ENCODE measurements at regions not wholly inside any gene's neighbourhood (a gene's known extent, or its start where the extent isn't known, plus 50 kb on each side); places are given as distances from the start of the nearest gene placed in this dataset.
A peak's percentile ranks its signal among the peaks of the same experiment; 100 is the strongest.

GRCh38 chr5:167678481-167678880, 613.0 kb upstream of the WWC1 start:
- peak; percentile 64 for DNase-seq

GRCh38 chr5:167684251-167684650, 607.2 kb upstream of the WWC1 start:
- no peak for DNase-seq

GRCh38 chr5:167688341-167689130, 602.9 kb upstream of the WWC1 start:
- no peak for DNase-seq

GRCh38 chr5:167694325-167695147, 596.9 kb upstream of the WWC1 start:
- no peak for DNase-seq

- DNase-seq = peak; percentile 56
These were observed 594.7 kb upstream of the WWC1 start for GRCh38 chr5:167696558-167697314.

GRCh38 chr5:167699432-167699831, 592.0 kb upstream of the WWC1 start:
- DNase-seq = peak; percentile 96

GRCh38 chr5:167701051-167701450, 590.4 kb upstream of the WWC1 start:
- no peak for DNase-seq

GRCh38 chr5:167702014-167702413, 589.4 kb upstream of the WWC1 start:
- no peak for DNase-seq

- DNase-seq = no peak
These were observed 583.0 kb upstream of the WWC1 start for GRCh38 chr5:167708449-167708848.

GRCh38 chr5:167709625-167710024, 581.8 kb upstream of the WWC1 start:
- no peak for DNase-seq

GRCh38 chr5:167710444-167711073, 580.9 kb upstream of the WWC1 start:
- peak; percentile 86 for DNase-seq

- DNase-seq = no peak
These were observed 578.4 kb upstream of the WWC1 start for GRCh38 chr5:167712986-167713585.

- no peak for DNase-seq
These were observed 577.5 kb upstream of the WWC1 start for GRCh38 chr5:167713896-167714295.

- DNase-seq = no peak
These were observed 575.2 kb upstream of the WWC1 start for GRCh38 chr5:167716126-167716775.

- DNase-seq = no peak
These were observed 571.2 kb upstream of the WWC1 start for GRCh38 chr5:167720259-167720658.

GRCh38 chr5:167720676-167721260, 570.7 kb upstream of the WWC1 start:
- no peak for DNase-seq

GRCh38 chr5:167721926-167722440, 569.5 kb upstream of the WWC1 start:
- peak; percentile 85 for DNase-seq

- DNase-seq = peak; percentile 93
These were observed 568.1 kb upstream of the WWC1 start for GRCh38 chr5:167723254-167723871.

GRCh38 chr5:167725264-167725663, 566.2 kb upstream of the WWC1 start:
- no peak for DNase-seq

GRCh38 chr5:167725741-167726140, 565.7 kb upstream of the WWC1 start:
- no peak for DNase-seq

- DNase-seq = no peak
These were observed 564.8 kb upstream of the WWC1 start for GRCh38 chr5:167726642-167727041.

Data from islet precursor cell (in vitro differentiated cells).